ENCODE measurements at regions not wholly inside any gene's neighbourhood (a gene's known extent, or its start where the extent isn't known, plus 50 kb on each side); places are given as distances from the start of the nearest gene placed in this dataset.
"Not testable (repeated sequence)": the region's sequence is repeated elsewhere in the genome, so short reads cannot be mapped to it uniquely, and the experiment has no call there.

- Histone ChIP-seq H3K36me3 (ENCODE audit: low read depth) (no peaks in the 10 kb centered on the region), H3K9me2 (ENCODE audit: insufficient read depth) (no peaks in the 10 kb centered on the region), H3K79me2 (ENCODE audit: insufficient read depth) (no peaks in the 10 kb centered on the region), H3K27ac (no peak overlapping the region), H3K9ac (no peak overlapping the region), H2AFZ (peak overlapping the region; percentile 58), H3K4me3 (no peak overlapping the region), H3K4me2 (ENCODE audit: unreplicated experiment) (no peak overlapping the region), H3K9me3 (ENCODE audit: low read depth) (no peaks in the 10 kb centered on the region), H4K20me1 (ENCODE audit: insufficient read depth) (no peaks in the 10 kb centered on the region), H3K27me3 (replicated peaks; ENCODE audit: insufficient read depth) (no peaks in the 10 kb centered on the region), H3F3A (ENCODE audit: insufficient read depth) (no peaks in the 10 kb centered on the region), H3K4me1 (ENCODE audit: insufficient read depth) (no peaks in the 10 kb centered on the region)
- 43 to 45% methylated on average over 10 of the region's 10 CpGs for WGBS, 2 experiments (ENCODE audit: low coverage in 1 of 2, low lambda C conversion rate in 2 of 2, missing lambda C conversion rate in 2 of 2)
- in situ Hi-C loops (cut with MboI) = no loop called here
- peak; percentile 86 for DNase-seq
- TF ChIP-seq EZH2phosphoT487 (IDR thresholded peaks at IDR 0.05; ENCODE audit: insufficient read depth, low read depth) = no peak
Measured at GRCh38 chr18:57881818-57882413, 78.8 kb upstream of the ATP8B1 start.

DNA sequence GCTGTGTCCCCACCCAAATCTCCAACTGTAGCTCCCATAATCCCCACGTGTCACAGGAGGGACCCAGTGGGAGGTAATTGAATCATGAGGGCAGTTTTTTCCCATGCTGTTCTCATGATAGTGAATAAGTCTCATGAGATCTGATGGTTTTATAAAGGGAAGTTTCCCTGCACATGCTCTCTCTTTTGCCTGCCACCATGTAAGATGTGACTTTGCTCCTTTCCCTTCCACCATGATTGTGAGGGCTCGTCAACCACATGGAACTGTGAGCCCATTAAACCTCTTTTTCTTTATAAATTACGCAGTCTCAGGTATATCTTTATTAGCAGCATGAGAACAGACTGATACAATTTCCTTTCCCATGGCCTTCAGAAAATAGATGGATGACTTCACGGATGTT, 76.8 kb upstream of the ATP8B1 start:
- H3K4me2 ChIP-seq (ENCODE audit: unreplicated experiment); H3K79me2 ChIP-seq (ENCODE audit: insufficient read depth); H2AFZ ChIP-seq; in situ Hi-C loops (cut with MboI); H3K36me3 ChIP-seq (ENCODE audit: low read depth); H3K9ac ChIP-seq; H3K9me3 ChIP-seq (ENCODE audit: low read depth); H3F3A ChIP-seq (ENCODE audit: insufficient read depth); H4K20me1 ChIP-seq (ENCODE audit: insufficient read depth); H3K4me1 ChIP-seq (ENCODE audit: insufficient read depth); H3K27ac ChIP-seq; H3K9me2 ChIP-seq (ENCODE audit: insufficient read depth); H3K27me3 ChIP-seq (replicated peaks; ENCODE audit: insufficient read depth); H3K4me3 ChIP-seq; DNase-seq: not testable (repeated sequence)
- WGBS, 2 experiments (ENCODE audit: low coverage in 1 of 2, low lambda C conversion rate in 2 of 2, missing lambda C conversion rate in 2 of 2) = 77 to 80% methylated on average over 4 of the region's 4 CpGs

GRCh38 chr18:57869221-57869620, 66.1 kb upstream of the ATP8B1 start:
- Histone ChIP-seq H3K27me3 (replicated peaks; ENCODE audit: insufficient read depth) (no peaks in the 10 kb centered on the region), H3K9me2 (ENCODE audit: insufficient read depth) (no peaks in the 10 kb centered on the region), H3K4me1 (ENCODE audit: insufficient read depth) (no peaks in the 10 kb centered on the region), H4K20me1 (ENCODE audit: insufficient read depth) (no peaks in the 10 kb centered on the region), H3K4me3 (no peak overlapping the region), H3K36me3 (ENCODE audit: low read depth) (no peaks in the 10 kb centered on the region), H3K27ac (no peak overlapping the region), H3K9me3 (ENCODE audit: low read depth) (no peaks in the 10 kb centered on the region), H3F3A (ENCODE audit: insufficient read depth) (no peaks in the 10 kb centered on the region), H3K4me2 (ENCODE audit: unreplicated experiment) (no peak overlapping the region), H3K79me2 (ENCODE audit: insufficient read depth) (no peaks in the 10 kb centered on the region), H2AFZ (no peak overlapping the region), H3K9ac (no peak overlapping the region)
- in situ Hi-C loops (cut with MboI) = no loop called here
- DNase-seq = no peak
- TF ChIP-seq EZH2 (IDR thresholded peaks at IDR 0.05; ENCODE audit: insufficient read depth, poor library complexity, severe bottlenecking) = no peak
- no peak for TF ChIP-seq EZH2phosphoT487 (IDR thresholded peaks at IDR 0.05; ENCODE audit: insufficient read depth, low read depth)

DNA sequence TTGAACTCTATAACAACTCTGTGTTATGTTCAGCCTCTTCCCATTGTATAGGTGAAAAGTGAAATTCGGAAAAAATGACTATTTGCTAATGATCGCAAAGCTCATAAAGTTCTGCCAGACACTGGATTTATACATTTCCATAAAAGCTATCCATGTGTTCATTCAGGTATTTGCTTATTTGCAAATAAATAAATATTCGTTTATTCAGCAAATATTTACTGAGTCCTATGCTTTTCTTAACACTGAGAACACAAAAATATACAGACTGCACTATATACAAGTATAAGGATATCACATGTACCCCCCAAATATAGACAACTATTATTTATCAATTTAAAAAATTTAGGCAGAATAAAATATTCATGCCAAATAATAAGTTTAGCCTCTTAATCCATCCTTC, 63.2 kb upstream of the ATP8B1 start:
- TF ChIP-seq EZH2 (IDR thresholded peaks at IDR 0.05; ENCODE audit: insufficient read depth, poor library complexity, severe bottlenecking) = no peak
- no peak for TF ChIP-seq EZH2phosphoT487 (IDR thresholded peaks at IDR 0.05; ENCODE audit: insufficient read depth, low read depth)
- Histone ChIP-seq H3K27me3 (replicated peaks; ENCODE audit: insufficient read depth) (no peaks in the 10 kb centered on the region), H3K4me2 (ENCODE audit: unreplicated experiment) (no peak overlapping the region), H3K9me3 (ENCODE audit: low read depth) (no peaks in the 10 kb centered on the region), H3F3A (ENCODE audit: insufficient read depth) (no peaks in the 10 kb centered on the region), H3K4me3 (no peak overlapping the region), H3K36me3 (ENCODE audit: low read depth) (no peaks in the 10 kb centered on the region), H2AFZ (no peak overlapping the region), H3K9me2 (ENCODE audit: insufficient read depth) (no peaks in the 10 kb centered on the region), H3K4me1 (ENCODE audit: insufficient read depth) (no peaks in the 10 kb centered on the region), H3K79me2 (ENCODE audit: insufficient read depth) (no peaks in the 10 kb centered on the region), H3K9ac (no peak overlapping the region), H3K27ac (no peak overlapping the region), H4K20me1 (ENCODE audit: insufficient read depth) (no peaks in the 10 kb centered on the region)
- no peak for DNase-seq
- in situ Hi-C loops (cut with MboI) = no loop called here
- 56 to 59% methylated on average over 3 of the region's 3 CpGs for WGBS, 2 experiments (ENCODE audit: low coverage in 1 of 2, low lambda C conversion rate in 2 of 2, missing lambda C conversion rate in 2 of 2)

DNA sequence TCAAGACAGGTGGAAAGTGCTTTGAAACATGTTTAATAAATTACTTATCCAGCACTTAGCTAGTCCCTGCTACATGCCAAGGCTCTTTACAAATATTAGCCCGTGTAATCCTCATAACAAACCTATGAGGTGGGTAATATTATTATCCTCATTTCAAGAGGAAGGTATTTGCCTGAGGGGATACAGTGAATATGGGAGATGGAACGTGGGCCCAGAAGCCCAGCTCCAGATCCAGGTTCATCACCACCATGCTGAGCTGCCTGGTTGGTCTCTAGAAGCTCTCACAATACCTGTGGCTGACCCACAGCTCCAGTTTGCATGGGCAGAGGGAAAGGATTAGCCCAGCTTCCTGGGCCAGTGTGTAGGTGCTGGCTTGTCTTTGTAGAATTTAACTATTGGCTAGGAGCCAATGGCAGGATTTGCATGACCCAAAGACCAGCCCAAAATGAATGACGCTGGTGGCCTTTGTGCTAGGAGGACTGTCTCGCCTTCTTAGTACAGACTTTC, 61.6 kb upstream of the ATP8B1 start:
- no peak overlapping the region for H2AFZ ChIP-seq
- no peaks in the 10 kb centered on the region for H3K36me3 ChIP-seq (ENCODE audit: low read depth)
- no peaks in the 10 kb centered on the region for H3K27me3 ChIP-seq (replicated peaks; ENCODE audit: insufficient read depth)
- H3K9ac ChIP-seq = no peak overlapping the region
- no peaks in the 10 kb centered on the region for H4K20me1 ChIP-seq (ENCODE audit: insufficient read depth)
- TF ChIP-seq EZH2 (IDR thresholded peaks at IDR 0.05; ENCODE audit: insufficient read depth, poor library complexity, severe bottlenecking) (no peak), EZH2phosphoT487 (IDR thresholded peaks at IDR 0.05; ENCODE audit: insufficient read depth, low read depth) (no peak)
- no peaks in the 10 kb centered on the region for H3K4me1 ChIP-seq (ENCODE audit: insufficient read depth)
- H3F3A ChIP-seq (ENCODE audit: insufficient read depth) = no peaks in the 10 kb centered on the region
- H3K4me3 ChIP-seq = no peak overlapping the region
- H3K9me3 ChIP-seq (ENCODE audit: low read depth) = no peaks in the 10 kb centered on the region
- in situ Hi-C loops (cut with MboI) = no loop called here
- H3K9me2 ChIP-seq (ENCODE audit: insufficient read depth) = no peaks in the 10 kb centered on the region
- no peak overlapping the region for H3K27ac ChIP-seq
- no peak for DNase-seq
- WGBS, 2 experiments (ENCODE audit: low coverage in 1 of 2, low lambda C conversion rate in 2 of 2, missing lambda C conversion rate in 2 of 2) = 74 to 76% methylated on average over 4 of the region's 4 CpGs
- no peak overlapping the region for H3K4me2 ChIP-seq (ENCODE audit: unreplicated experiment)
- no peaks in the 10 kb centered on the region for H3K79me2 ChIP-seq (ENCODE audit: insufficient read depth)

Data from GM23248 (cell line).